HT-29 (cell line): ENCODE measurements at regions not wholly inside any gene's neighbourhood (a gene's known extent, or its start where the extent isn't known, plus 50 kb on each side); places are given as distances from the start of the nearest gene placed in this dataset.

Experiments
- DNase-seq: peaks from one replicate; pipeline ENCODE4 v3.0.0-alpha.2; 2015; ENCODE audit warnings: low spot score

- no peak for DNase-seq
Observed at GRCh38 chr16:50880926-50881325, 139.0 kb downstream of the CYLD start.

GRCh38 chr16:50879873-50880695 is 138.2 kb downstream of the CYLD start:
- DNase-seq: no peak

- DNase-seq: no peak
Observed at GRCh38 chr16:50878966-50879615, 137.2 kb downstream of the CYLD start.

DNA sequence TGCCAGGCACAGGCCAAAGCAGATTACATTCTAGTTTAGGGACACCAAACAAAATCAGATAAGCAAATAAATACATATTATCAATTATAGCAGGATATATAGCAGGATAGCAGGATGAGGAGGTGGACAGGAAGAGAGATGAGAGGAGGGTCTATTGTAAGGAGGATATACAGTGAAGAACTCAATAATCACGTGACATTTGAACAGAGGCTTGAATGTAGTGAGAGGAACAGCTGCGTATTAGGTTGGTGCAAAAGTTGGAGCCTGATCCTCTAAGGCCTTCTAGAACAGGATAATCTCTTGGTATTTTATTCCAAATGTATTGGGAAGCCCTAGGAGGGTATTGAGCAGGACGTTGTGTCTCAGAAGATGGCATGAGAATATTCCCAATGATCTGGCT is 136.7 kb downstream of the CYLD start:
- no peak for DNase-seq

DNA sequence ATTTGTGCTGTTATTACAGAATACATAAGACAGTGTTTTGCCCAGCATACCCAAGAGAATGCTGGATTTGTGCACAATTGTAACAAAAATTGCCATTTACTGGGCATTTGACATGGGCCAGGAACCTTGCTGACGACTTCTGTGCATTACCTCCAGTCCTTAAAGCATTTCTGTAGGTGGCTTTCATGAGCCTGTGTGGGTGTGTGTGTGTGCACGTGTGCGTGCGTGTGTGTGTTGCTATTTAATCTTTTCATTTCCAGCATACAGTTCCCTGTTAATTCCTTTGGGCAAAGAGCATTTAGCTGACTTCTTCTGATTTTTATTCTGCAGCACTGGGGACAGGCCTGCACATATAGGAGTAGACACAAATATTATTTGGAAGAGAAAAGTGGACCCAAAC is 134.4 kb downstream of the CYLD start:
- no peak for DNase-seq

- DNase-seq: no peak
Observed at GRCh38 chr16:50868577-50868976, 126.7 kb downstream of the CYLD start.

GRCh38 chr16:50866806-50867205 is 124.9 kb downstream of the CYLD start:
- no peak for DNase-seq

DNA sequence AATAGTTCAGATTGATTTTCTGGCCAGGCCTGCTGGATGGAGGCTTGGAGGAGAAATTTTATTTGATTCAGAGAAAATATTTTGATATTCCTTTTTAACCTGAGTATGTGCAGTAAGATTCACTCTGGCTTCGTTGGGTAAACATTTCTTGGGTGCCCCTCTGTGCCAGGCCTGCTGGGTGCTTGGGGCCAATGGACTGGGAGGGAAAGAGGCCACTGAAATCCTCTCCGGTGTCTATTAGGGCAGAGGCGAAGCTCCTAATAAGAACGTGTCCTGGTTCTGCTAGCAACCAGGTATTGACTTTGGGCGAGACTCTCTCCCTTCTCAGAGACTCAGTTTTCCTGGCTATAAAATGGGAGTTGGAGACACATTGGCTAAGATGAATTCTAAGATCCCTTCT is 122.5 kb downstream of the CYLD start:
- DNase-seq: no peak

- no peak for DNase-seq
Observed at GRCh38 chr16:50863644-50864144, 121.8 kb downstream of the CYLD start.

DNA sequence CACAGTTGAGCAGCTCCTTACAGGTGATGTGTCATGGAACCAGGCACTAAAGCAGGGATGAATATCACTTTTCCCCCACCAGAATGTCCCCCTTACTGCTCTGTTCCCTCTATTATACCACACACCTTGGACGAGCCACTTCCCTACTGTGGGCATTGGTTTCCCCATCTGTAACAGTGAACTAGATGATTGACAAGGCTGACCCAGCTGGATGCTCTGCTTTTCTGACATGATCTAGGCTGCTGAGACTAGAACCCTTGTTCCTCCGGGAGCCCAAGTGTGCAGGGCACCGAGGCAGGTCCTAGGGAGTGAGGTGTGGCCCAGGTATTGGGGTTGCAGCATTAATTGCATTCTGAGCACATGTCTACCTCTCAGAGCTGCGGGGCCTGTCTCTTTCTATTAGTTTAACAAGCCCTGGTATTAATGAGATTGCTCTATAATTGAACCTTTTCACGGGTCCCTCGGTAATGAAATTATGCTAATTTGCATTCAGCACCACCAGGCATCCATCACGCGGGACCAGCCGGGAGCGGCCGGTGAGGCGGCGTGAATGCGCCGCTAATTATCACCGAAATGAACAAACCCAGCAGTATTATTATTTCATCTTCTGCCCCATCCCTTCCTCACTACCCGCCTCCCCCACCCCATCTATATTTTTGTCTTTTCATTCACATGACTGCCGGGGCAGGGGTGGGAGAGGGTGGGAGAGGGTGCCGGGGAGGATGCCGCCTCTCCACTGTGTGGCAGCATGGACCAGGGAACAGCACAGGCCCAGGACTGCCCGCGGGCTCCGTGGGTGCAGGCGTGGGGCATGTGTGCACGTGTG is 121.1 kb downstream of the CYLD start:
- DNase-seq: no peak

DNA sequence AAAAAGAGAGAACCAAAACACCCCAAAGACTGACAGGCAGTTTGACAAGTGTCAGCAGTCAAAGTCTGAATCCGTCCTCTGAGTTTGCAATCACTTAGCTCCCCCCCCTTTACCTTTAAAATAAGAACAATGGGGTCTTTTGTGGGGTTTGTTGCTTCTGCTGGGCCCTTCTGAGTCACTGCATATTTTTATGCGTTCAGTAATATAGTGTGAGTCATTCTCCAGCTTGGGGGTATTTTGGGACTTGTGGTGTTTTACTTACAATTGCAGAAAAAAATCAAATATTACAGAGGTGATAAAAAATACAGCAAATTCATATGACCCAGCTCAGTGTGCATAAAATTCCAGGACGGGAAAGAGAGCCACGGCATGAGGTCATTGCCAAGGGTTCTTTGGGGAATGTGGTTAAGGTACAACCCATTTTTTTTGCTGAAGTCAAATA is 120.1 kb downstream of the CYLD start:
- DNase-seq: no peak

DNA sequence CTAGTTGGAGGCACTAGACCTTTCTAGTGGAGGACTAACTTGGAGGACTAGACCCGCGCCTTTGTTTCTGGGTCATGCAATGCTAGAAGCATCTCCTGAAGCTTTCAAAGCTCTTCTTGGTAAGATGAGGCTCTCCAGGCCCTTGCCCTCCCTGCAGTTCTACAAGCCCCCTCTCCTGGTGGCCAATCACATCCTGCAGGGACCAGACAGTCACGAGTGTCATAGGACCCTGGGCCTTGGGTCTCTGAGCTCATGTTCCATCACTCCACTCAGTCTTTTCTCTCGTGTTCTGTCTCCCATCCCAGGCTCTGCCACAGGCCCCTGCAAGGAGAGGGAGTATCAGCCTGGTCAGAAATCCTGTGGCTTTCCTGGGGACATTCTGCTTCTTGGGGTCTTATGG is 119.6 kb downstream of the CYLD start:
- no peak for DNase-seq

GRCh38 chr16:50859628-50860360 is 117.9 kb downstream of the CYLD start:
- DNase-seq: no peak

GRCh38 chr16:50858877-50859627 is 117.2 kb downstream of the CYLD start:
- DNase-seq: no peak

- no peak for DNase-seq
Observed at GRCh38 chr16:50858376-50858775, 116.5 kb downstream of the CYLD start.

GRCh38 chr16:50857881-50858280 is 116.0 kb downstream of the CYLD start:
- no peak for DNase-seq

DNA sequence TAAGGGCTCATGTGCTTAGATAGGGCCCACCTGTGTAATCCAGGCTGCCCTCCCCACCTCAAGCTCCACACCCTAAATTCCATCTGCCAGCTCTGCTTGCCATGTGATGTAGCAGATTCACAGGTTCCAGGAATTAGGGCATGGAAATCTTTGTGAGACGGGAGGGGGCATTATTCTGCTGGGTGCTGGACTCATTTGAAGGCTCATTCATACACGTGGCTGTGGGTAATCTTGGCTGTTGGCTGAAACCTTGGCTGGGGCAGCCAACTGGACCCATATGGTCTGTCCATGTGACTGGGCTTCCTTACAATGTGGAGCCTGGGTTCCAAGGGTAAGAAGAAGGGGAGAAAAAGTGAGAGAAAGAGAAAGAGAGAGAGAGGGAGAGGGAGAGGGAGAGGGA is 115.1 kb downstream of the CYLD start:
- no peak for DNase-seq

DNA sequence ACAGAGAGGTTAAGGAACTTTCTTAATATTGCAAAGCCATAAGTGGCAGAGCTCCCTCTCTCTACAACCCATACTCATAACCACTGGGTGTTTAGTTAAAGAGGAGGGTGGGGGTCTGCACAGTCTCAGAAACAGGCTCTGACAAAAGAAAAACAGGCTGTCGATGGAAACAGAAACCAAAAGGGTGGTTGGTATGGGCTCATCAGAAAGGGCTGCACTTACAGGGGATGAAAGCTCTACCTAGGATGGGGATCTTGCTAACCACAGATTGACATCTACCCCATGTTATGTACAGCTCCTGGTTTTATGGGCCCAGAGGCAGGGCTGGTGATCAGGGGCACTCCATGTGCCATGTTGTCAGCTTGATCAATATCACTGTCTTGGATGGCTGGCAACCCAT is 111.4 kb downstream of the CYLD start:
- DNase-seq: no peak
